ENCODE measurements at regions not wholly inside any gene's neighbourhood (a gene's known extent, or its start where the extent isn't known, plus 50 kb on each side); places are given as distances from the start of the nearest gene placed in this dataset.

GRCh38 chr10:94194256-94194655, 168.5 kb downstream of the NOC3L start:
- DNase-seq: no peak

DNA sequence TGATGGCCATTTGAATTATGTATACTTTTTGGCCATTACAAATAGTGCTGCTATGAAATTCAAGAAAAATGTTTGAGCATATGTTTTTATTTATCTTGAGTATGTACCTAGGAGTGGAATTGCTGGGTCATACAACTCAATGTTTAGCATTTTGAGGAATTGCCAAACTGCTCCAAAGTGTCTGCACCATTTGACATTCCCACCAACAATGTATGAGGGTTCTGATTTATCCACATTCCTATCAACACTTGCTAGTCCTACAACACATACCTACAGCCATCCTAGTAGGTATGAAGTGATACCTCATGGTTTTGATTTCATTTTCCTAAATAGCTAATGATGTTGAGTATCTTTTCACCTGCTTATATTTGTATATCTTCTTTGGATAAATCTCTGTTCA, 165.5 kb downstream of the NOC3L start:
- no peak for DNase-seq

DNA sequence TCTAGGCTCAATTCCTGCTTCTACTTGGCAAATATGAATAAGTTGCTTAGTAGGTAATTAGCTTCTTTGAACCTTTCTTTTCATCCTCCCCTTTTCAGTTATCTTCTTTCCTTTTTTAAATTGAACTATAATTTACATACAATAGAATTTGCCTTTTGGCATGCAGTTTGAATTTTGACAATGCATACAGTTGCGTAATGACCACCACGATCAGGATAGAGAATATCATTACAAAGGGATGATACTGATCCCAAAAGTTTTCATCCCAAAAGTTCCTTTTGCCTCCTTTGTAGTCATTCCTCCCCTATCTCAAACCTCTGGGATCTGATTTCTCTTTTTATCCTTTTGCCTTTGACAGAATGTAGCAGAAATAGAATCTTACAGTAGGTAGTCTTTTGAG, 164.4 kb downstream of the NOC3L start:
- no peak for DNase-seq

- no peak for DNase-seq
Measured at GRCh38 chr10:94199565-94199964, 163.2 kb downstream of the NOC3L start.

DNA sequence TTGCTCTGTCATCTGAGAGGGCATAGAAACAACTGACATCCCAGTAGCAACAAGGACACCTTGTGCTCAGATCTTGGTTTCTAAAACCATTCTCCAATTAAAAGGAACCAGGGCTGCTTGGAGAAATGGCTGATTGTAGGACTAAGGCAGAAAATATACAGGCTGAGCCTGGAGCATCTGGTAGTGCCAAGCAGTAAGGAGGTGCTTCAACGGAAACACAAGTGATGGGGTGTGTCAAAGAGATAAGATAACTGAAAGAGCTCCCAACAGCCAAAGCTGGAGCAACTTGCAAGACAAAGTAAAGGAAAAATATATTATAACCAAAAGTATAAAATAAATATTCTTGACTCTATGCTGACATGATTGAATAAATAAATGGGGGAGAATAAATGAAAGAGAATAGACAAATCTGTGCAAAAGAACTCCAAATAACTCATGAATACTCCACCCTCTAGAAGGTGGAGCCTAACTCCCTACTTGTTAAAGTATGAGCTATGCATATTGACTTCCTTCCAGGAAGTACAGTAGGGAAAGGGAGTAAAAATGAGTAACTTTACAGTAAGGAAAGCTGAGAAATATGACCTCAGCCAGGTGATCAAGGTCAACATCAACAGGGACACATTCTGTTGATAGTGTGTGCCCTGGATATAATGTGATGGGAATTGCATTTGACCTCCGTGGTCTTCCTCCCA, 162.4 kb downstream of the NOC3L start:
- DNase-seq: no peak

DNA sequence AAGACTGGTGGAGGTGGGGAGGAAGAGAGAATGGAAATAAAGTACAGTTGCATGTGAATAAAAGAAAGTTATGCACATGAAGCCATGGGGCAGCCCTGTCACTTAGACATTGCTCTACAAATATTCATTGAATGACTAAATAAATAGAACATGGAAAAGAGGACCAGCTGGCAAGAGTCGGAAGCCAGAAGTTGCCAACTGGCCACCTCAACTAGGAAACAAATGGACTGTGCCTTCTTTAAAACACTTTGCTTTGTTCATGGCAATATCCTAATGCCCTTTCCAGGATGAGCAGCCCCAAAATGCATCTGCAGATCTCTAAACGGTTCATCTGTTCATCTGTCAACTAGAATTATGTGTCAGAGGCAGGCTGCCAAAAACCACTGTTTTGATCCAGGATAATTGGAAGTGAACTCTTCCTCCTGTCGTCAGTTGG, 157.3 kb downstream of the NOC3L start:
- DNase-seq: no peak

GRCh38 chr10:94206176-94206575, 156.6 kb downstream of the NOC3L start:
- no peak for DNase-seq

DNA sequence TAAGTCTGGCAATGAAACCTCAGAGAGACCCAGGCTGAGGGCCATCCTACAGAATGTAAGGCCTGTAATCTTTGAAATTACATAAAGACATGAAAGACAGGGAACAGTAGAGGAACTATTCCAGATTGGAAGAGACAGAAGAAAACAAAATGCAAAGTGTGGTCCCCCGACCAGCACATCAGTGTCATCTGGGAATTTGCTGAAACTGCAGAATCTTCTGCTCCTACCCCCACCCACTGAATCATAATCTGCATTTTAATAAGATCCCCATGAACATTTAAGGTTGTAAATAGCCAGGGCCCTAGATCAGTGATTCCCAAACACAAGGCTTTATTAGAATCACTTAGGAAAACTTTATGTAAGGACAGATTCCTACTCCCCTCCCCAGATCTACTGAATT, 154.4 kb downstream of the NOC3L start:
- no peak for DNase-seq

- DNase-seq: no peak
Measured at GRCh38 chr10:94210440-94211168, 152.1 kb downstream of the NOC3L start.

- DNase-seq: no peak
Measured at GRCh38 chr10:94211169-94211510, 151.6 kb downstream of the NOC3L start.

GRCh38 chr10:94213001-94213530, 149.7 kb downstream of the NOC3L start:
- no peak for DNase-seq

- DNase-seq: no peak
Measured at GRCh38 chr10:94213980-94214379, 148.8 kb downstream of the NOC3L start.

DNA sequence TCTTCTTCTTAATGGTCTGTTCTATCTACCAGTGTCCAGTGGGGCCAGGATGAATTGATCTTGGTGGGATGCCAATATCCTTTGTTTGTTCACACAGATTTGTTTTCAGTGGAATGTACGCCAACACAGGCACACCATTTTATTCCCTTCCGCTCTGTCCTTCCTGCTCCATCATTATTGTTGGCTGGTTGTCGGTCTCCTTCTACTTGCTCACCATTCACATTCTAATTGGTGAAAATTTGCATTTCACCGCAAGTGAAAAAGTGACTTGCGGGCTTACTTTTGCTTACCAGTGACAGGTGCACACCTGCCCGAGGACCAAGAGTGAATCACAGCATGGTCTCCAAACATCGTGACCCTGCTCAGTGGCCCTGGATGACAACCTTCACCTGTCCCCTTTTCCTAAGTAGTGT, 148.3 kb downstream of the NOC3L start:
- DNase-seq: no peak

DNA sequence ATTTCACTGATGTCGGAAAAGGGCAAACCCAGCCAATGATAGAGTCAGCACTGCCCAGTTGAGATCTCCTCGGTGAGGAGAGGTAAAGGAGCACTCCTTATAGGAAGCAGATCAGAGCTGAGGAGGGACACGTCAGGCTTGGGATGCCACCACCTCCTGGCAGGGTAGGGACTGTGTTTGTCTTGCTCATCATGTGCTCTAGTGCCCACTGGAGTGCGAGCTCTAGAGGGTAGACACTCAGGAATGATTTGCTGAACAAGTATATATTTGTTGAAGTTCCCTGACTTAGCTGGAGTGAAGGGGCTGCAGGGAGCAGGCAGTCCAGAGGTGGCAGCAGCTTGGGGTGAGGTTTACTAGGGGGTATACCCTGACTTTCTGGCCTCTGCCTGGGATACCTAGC, 146.5 kb downstream of the NOC3L start:
- no peak for DNase-seq

DNA sequence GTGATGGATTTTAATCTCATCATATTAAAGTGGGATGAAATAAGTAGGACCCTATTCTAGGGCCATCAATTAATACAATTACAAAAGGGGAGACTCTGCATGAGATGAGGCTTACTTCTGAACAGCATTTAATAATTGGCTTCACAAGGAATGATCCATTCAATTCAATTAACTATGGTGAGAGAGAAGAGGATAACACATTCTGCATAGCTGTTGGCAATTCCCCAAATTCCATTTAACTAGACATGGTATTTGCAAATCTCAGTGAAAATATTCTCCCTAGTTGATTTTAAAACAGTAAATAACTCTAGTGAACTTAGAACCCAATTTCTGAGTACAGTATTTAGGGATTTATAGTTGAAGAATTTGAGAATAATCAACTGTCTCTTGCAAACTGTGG, 145.3 kb downstream of the NOC3L start:
- DNase-seq: no peak

DNA sequence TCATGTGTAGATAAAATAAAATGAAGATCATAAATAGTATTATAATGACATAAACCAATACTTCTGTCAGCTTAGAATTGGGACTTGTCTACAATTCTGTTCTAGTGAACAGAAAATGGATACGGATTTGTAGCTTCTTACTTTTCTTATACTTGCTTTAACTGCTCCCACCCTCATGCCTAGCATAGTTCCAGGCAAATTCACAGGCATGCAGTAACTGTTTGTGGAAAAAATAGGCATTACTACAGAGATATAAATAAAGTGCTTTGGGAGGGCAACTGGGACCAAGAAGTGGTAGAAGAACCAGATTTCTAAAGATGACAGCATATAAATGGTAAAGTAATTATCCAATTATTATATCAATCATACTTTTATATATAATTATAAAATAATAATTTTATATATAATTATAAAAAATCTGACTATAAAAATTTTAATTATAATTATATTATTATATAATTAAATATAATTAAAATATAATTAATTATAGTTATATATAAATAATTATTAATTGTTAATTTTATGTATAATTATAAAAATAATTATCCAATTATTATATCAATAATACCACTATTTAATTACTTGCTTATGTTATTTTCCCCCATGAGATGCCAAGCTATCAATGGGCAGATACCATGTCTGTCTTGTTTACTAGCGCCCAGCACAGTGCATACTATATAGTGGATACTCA, 144.1 kb downstream of the NOC3L start:
- no peak for DNase-seq

DNA sequence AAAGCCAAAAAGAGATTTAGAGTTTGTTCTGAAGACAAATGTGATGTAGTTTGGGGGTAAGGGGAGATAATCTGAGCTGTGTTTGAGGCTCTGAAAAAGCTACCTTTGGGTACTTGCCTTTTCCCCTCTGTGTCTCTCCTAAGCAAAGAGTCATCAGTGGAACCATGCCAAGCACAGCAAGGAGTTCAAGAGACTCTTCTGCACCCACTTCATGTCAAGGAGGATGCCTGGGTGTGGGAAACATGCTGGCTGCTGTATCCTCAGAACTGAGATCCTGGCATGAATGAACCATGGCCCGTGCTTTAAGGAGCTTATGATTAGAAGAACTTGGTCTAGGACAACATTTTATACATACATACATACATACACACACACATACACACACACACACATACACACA, 142.9 kb downstream of the NOC3L start:
- DNase-seq: no peak

DNA sequence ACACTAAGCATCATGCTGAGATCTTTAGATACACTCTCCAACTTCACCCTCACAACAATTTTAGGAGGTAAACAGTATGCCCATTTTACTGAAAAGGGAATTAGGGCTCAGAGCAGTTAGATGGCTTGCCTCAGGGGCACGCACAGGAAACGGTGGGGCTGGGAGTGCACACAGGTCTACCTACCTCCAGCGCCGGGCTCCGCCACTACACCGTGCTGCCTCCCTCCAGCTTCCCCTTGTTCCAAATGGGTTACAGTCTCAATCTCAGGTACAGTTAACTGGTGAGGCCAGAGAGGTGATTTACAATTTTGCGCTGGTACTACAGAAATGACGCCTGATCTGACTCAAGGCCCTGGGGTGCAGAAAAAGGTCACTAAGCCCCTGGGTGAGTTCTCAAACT, 142.0 kb downstream of the NOC3L start:
- DNase-seq: no peak

DNA sequence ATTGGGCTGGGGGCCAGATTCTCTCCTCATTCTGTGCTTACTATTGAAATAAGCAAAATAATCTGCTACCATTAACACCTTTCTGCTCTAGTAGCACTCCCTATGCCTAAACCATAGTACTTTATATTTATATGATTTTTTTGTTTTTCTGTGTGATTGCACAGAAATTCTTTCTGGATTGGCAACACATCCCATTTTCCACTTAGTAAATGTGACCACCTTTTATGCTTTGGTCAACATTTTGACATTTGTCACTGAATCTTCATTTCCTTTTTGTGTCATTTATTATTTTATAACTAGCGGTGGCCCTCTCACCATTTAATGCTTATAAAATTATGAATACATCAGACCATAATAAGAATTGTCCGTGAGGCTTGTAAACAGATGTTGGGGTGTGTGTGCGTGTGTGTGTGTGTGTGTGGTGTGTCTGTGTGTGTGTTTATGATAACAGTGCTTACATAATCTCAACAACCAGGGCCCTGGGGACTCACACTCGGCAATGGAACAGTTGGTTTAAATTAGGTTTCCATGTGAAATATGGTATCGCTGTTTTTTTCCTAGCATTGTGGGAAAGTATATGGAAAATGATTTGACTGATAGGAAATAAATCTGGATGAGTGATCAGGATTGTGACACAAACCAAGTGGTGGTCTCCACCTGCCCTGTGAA, 138.9 kb downstream of the NOC3L start:
- no peak for DNase-seq

DNA sequence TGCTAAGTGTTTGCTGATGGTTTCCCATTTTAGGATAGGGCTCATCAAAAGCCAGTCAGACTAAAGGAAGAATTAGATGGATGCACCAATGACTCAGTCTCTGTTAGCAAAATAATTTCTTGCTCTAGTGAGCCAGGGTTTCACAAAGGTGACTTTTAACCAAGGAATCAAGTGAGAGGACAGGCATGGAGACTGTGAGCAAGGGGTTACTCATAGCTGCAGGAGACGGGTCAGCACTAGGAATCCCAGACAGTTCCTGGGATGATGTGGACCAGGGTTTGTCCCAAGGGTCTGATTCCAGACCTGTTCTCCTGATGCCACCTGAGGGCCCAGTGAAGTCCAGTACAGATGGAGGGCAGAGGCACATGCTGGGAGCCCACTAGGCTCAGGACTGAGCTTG, 138.1 kb downstream of the NOC3L start:
- DNase-seq: no peak

- no peak for DNase-seq
Measured at GRCh38 chr10:94225589-94225988, 137.2 kb downstream of the NOC3L start.

GRCh38 chr10:94230134-94230785, 132.5 kb downstream of the NOC3L start:
- DNase-seq: no peak

Measured in activated CD8-positive, alpha-beta memory T cell treated with anti-CD3 and anti-CD28 coated beads, Interleukin-2, amount 50 U/mL, for 48 hours (primary cell).